Vagina (tissue), 2 donors: ENCODE measurements at regions not wholly inside any gene's neighbourhood (a gene's known extent, or its start where the extent isn't known, plus 50 kb on each side); places are given as distances from the start of the nearest gene placed in this dataset.

ENCODE experiments used
- DNase-seq, 2 donors: peaks; one replicate each; pipeline ENCODE4 v3.0.0-alpha.2; 2017; ENCODE audit errors: extremely low spot score in 2 of 2
- H3K27ac ChIP-seq: fragments of 200-600 bp; sonication (generic); one replicate; pipeline ENCODE4 v1.5.1; 2019
- H3K27me3 ChIP-seq: fragments of 200-600 bp; sonication (generic); one replicate; pipeline ENCODE4 v1.5.1; 2019
- H3K36me3 ChIP-seq, 2 donors: fragments of 200-600 bp; sonication (generic); one replicate each; pipeline ENCODE4 v1.5.1; 2017 to 2019
- H3K4me1 ChIP-seq: fragments of 200-600 bp; sonication (generic); one replicate; pipeline ENCODE4 v1.5.1; 2019
- H3K4me3 ChIP-seq, 2 donors: fragments of 200-600 bp; sonication (generic); 1 replicate in 1 of 2; 2 replicates in 1 of 2; pipeline ENCODE4 v1.5.1; 2016 to 2019
- H3K9me3 ChIP-seq: fragments of 200-600 bp; sonication (generic); one replicate; pipeline ENCODE4 v1.5.1; 2019
- POLR2A ChIP-seq, 2 donors: fragments of 450-650 bp; IDR thresholded peaks; one replicate each; pipeline ENCODE4 v1.6.1; 2017; ENCODE audit warnings: antibody characterized with exemption in 2 of 2, mild to moderate bottlenecking in 2 of 2, moderate library complexity in 2 of 2
- POLR2AphosphoS5 ChIP-seq, 2 donors: sonication (generic); formaldehyde crosslinking; IDR thresholded peaks; one replicate each; pipeline ENCODE4 v1.9.0; 2017; ENCODE audit warnings: antibody characterized with exemption in 2 of 2, mild to moderate bottlenecking in 2 of 2, low read depth in 1 of 2; ENCODE audit not compliant: insufficient read depth in 1 of 2
- intact Hi-C: fragments of 100-400 bp; cut with DNase I; formaldehyde crosslinking; loops from one replicate; pipeline ENCODE4 v1.15.1; 2023
- TF ChIP-seq, protein P1 (sequence below), 3 experiments: fragments of 450-650 bp in 2 of 3; fragments of 200-600 bp in 1 of 3; sonication (generic) in 1 of 3; IDR thresholded peaks; one replicate each; pipeline ENCODE4 v1.5.1; 2017 to 2019; ENCODE audit warnings: antibody characterized with exemption in 3 of 3, mild to moderate bottlenecking in 2 of 3, moderate library complexity in 2 of 3

GRCh38 chr12:88868050-88868449 lies 287.8 kb upstream of the KITLG start:
- H3K4me1 ChIP-seq, result no peaks in the 10 kb centered on the region
- no peak overlapping the region for H3K4me3 ChIP-seq
- TF ChIP-seq POLR2AphosphoS5 (IDR thresholded peaks at IDR 0.05; ENCODE audit: insufficient read depth in 1 of 2, low read depth in 1 of 2), result no peak
- TF ChIP-seq, protein P1, sequence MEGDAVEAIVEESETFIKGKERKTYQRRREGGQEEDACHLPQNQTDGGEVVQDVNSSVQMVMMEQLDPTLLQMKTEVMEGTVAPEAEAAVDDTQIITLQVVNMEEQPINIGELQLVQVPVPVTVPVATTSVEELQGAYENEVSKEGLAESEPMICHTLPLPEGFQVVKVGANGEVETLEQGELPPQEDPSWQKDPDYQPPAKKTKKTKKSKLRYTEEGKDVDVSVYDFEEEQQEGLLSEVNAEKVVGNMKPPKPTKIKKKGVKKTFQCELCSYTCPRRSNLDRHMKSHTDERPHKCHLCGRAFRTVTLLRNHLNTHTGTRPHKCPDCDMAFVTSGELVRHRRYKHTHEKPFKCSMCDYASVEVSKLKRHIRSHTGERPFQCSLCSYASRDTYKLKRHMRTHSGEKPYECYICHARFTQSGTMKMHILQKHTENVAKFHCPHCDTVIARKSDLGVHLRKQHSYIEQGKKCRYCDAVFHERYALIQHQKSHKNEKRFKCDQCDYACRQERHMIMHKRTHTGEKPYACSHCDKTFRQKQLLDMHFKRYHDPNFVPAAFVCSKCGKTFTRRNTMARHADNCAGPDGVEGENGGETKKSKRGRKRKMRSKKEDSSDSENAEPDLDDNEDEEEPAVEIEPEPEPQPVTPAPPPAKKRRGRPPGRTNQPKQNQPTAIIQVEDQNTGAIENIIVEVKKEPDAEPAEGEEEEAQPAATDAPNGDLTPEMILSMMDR (IDR thresholded peaks at IDR 0.05), result no peak
- no peak for TF ChIP-seq POLR2A (IDR thresholded peaks at IDR 0.05)
- H3K27me3 ChIP-seq, result no peaks in the 10 kb centered on the region
- no peaks in the 10 kb centered on the region for H3K9me3 ChIP-seq
- intact Hi-C loops, result no loop called here
- H3K27ac ChIP-seq, result no peak overlapping the region
- H3K36me3 ChIP-seq, result no peaks in the 10 kb centered on the region
- no peak for DNase-seq

DNA sequence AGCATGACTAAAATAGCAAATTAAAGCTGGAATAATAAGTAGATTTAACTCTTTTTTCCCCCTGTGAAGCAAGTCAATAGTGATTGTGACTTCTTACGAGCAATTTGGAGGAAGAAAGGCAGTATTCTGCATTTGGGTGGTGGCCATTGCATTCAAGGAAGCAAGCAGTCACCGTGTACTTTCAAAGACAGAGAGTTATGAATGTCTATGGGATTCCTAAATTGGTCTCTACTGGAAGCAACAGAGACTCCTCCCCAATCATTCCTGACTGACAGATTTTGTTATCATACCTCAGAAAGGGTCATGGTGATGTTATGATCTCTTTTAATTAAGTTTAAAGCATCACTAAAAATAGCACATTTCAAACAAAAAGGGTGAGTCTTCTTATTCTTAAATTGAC lies 287.2 kb upstream of the KITLG start:
- no peaks in the 10 kb centered on the region for H3K4me1 ChIP-seq
- no peak for DNase-seq
- no peaks in the 10 kb centered on the region for H3K27me3 ChIP-seq
- H3K27ac ChIP-seq, result no peak overlapping the region
- H3K36me3 ChIP-seq, result no peaks in the 10 kb centered on the region
- no peak for TF ChIP-seq POLR2AphosphoS5 (IDR thresholded peaks at IDR 0.05; ENCODE audit: insufficient read depth in 1 of 2, low read depth in 1 of 2)
- no peak for TF ChIP-seq POLR2A (IDR thresholded peaks at IDR 0.05)
- TF ChIP-seq, protein P1 (IDR thresholded peaks at IDR 0.05), result no peak
- H3K4me3 ChIP-seq, result no peak overlapping the region
- no peaks in the 10 kb centered on the region for H3K9me3 ChIP-seq
- intact Hi-C loops, result no loop called here

GRCh38 chr12:88866881-88867280 lies 286.6 kb upstream of the KITLG start:
- no peaks in the 10 kb centered on the region for H3K36me3 ChIP-seq
- H3K4me3 ChIP-seq, result no peak overlapping the region
- H3K27ac ChIP-seq, result no peak overlapping the region
- no peaks in the 10 kb centered on the region for H3K27me3 ChIP-seq
- no peaks in the 10 kb centered on the region for H3K4me1 ChIP-seq
- H3K9me3 ChIP-seq, result no peaks in the 10 kb centered on the region
- TF ChIP-seq, protein P1 (IDR thresholded peaks at IDR 0.05), result no peak
- TF ChIP-seq POLR2A (IDR thresholded peaks at IDR 0.05) (no peak), POLR2AphosphoS5 (IDR thresholded peaks at IDR 0.05; ENCODE audit: insufficient read depth in 1 of 2, low read depth in 1 of 2) (no peak)
- DNase-seq, result no peak
- intact Hi-C loops, result no loop called here

DNA sequence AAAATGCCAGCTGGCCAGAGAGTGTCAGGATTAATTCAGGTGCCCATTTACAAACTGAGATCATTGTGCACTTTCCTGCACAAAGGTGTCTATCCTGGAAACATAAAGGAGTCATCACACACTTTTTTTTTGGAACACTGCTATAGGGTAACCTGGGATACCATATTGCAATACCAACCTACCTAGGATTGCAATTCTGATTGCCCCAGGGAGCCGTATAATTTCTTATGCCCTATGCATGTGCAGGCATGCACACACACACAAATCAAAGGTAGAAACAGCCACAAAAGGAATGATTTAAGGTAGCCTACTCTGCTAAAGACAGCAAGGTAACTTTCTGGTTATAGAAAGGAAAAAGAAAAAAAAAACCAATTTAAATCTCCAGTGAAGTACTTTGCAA lies 285.3 kb upstream of the KITLG start:
- Histone ChIP-seq H3K4me3 (no peak overlapping the region), H3K4me1 (no peaks in the 10 kb centered on the region), H3K27ac (no peak overlapping the region), H3K9me3 (no peaks in the 10 kb centered on the region), H3K36me3 (no peaks in the 10 kb centered on the region), H3K27me3 (no peaks in the 10 kb centered on the region)
- intact Hi-C loops, result no loop called here
- TF ChIP-seq, protein P1 (IDR thresholded peaks at IDR 0.05), result no peak
- TF ChIP-seq POLR2AphosphoS5 (IDR thresholded peaks at IDR 0.05; ENCODE audit: insufficient read depth in 1 of 2, low read depth in 1 of 2), result no peak
- no peak for TF ChIP-seq POLR2A (IDR thresholded peaks at IDR 0.05)
- DNase-seq, result no peak

DNA sequence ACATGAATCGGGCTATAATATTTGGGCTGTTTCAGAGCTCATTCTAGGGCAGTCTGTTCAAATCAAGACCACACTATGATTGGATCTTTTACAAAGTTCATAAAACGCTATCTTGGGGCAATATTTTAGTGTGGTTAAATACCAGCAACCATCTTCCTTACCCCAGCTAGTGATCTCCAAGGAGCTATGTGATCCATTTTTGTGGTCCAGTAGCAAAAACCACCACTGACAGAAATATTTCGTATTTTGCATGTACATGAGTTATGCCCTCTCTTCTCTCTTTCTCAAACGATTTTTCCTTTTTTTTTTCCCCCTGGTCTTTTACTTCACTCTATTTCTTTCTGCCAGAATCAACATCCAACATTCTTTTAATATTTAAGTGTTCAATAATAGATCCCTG lies 280.6 kb upstream of the KITLG start:
- DNase-seq, result no peak
- intact Hi-C loops, result no loop called here
- Histone ChIP-seq H3K36me3 (no peaks in the 10 kb centered on the region), H3K9me3 (no peaks in the 10 kb centered on the region), H3K4me3 (no peak overlapping the region), H3K4me1 (no peaks in the 10 kb centered on the region), H3K27ac (no peak overlapping the region), H3K27me3 (no peaks in the 10 kb centered on the region)
- TF ChIP-seq, protein P1 (IDR thresholded peaks at IDR 0.05), result no peak
- TF ChIP-seq POLR2AphosphoS5 (IDR thresholded peaks at IDR 0.05; ENCODE audit: insufficient read depth in 1 of 2, low read depth in 1 of 2) (no peak), POLR2A (IDR thresholded peaks at IDR 0.05) (no peak)
